Activated CD8-positive, alpha-beta T cell treated with anti-CD3 and anti-CD28 coated beads for 36 hours (primary cell): ENCODE measurements at regions not wholly inside any gene's neighbourhood (a gene's known extent, or its start where the extent isn't known, plus 50 kb on each side); places are given as distances from the start of the nearest gene placed in this dataset.

Experiments
- ATAC-seq: fragments of 200-7000 bp; cut with Tn5 transposase; one replicate; pipeline ENCODE4 v1.10.0; 2021; ENCODE audit warnings: mild to moderate bottlenecking, moderate library complexity
- CTCF ChIA-PET: fragments of 350-600 bp; sonication (Branson Sonifier 250); formaldehyde crosslinking; loops from one replicate; lab custom pipeline; 2021; ENCODE audit warnings: antibody characterized with exemption; lab: Charles Lee
- POLR2A ChIA-PET: fragments of 350-600 bp; sonication (Branson Sonifier 250); formaldehyde crosslinking; loops from one replicate; lab custom pipeline; 2021; ENCODE audit warnings: antibody characterized with exemption; lab: Charles Lee
- DNase-seq: peaks from one replicate; pipeline ENCODE4 v3.0.0-alpha.2; 2020
- H3K27ac Mint-ChIP-seq: one replicate; pipeline ENCODE4 v1.8.0; 2021; ENCODE audit warnings: mild to moderate bottlenecking, mixed read lengths
- H3K27me3 Mint-ChIP-seq: one replicate; pipeline ENCODE4 v1.8.0; 2021; ENCODE audit warnings: mixed read lengths
- H3K36me3 Mint-ChIP-seq: one replicate; pipeline ENCODE4 v1.8.0; 2021; ENCODE audit warnings: low read depth, mixed read lengths
- H3K4me1 Mint-ChIP-seq: one replicate; pipeline ENCODE4 v1.8.0; 2021; ENCODE audit warnings: low read depth, mixed read lengths
- H3K4me3 Mint-ChIP-seq: one replicate; pipeline ENCODE4 v1.8.0; 2021; ENCODE audit warnings: mild to moderate bottlenecking, moderate library complexity, mixed read lengths
- H3K9me3 Mint-ChIP-seq: one replicate; pipeline ENCODE4 v1.8.0; 2021; ENCODE audit warnings: mixed read lengths
- CTCF ChIP-seq: fragments of 200-600 bp; IDR thresholded peaks from one replicate; pipeline ENCODE4 v1.8.0; 2022; ENCODE audit warnings: antibody characterized with exemption, mild to moderate bottlenecking
- intact Hi-C: fragments of 100-400 bp; cut with micrococcal nuclease; formaldehyde crosslinking; loops from one replicate; pipeline ENCODE4 v1.10.0; 2022

GRCh38 chr5:60497706-60498500, 202.1 kb downstream of the DEPDC1B start:
- H3K4me3 Mint-ChIP-seq: no peak overlapping the region
- TF ChIP-seq CTCF: no peak
- intact Hi-C loops: no loop called here
- no peaks in the 10 kb centered on the region for H3K4me1 Mint-ChIP-seq
- ChIA-PET POLR2A (no interaction called here), CTCF (no interaction called here)
- ATAC-seq: no peak
- DNase-seq: no peak
- no peaks in the 10 kb centered on the region for H3K36me3 Mint-ChIP-seq
- no peaks in the 10 kb centered on the region for H3K27me3 Mint-ChIP-seq
- H3K27ac Mint-ChIP-seq: no peak overlapping the region
- no peaks in the 10 kb centered on the region for H3K9me3 Mint-ChIP-seq

GRCh38 chr5:60495644-60496520, 204.1 kb downstream of the DEPDC1B start:
- no peaks in the 10 kb centered on the region for H3K36me3 Mint-ChIP-seq
- CTCF ChIA-PET: no interaction called here
- no peak overlapping the region for H3K27ac Mint-ChIP-seq
- H3K4me1 Mint-ChIP-seq: no peaks in the 10 kb centered on the region
- no peak for DNase-seq
- no peak overlapping the region for H3K4me3 Mint-ChIP-seq
- intact Hi-C loops: no loop called here
- H3K9me3 Mint-ChIP-seq: no peaks in the 10 kb centered on the region
- no peak for TF ChIP-seq CTCF
- no peaks in the 10 kb centered on the region for H3K27me3 Mint-ChIP-seq
- no peak for ATAC-seq
- POLR2A ChIA-PET: no interaction called here

GRCh38 chr5:60494635-60495034, 205.3 kb downstream of the DEPDC1B start:
- POLR2A ChIA-PET: no interaction called here
- Mint-ChIP-seq H3K4me3 (no peak overlapping the region), H3K9me3 (no peaks in the 10 kb centered on the region), H3K27ac (no peak overlapping the region), H3K27me3 (no peaks in the 10 kb centered on the region), H3K4me1 (no peaks in the 10 kb centered on the region), H3K36me3 (no peaks in the 10 kb centered on the region)
- ATAC-seq (no peak), DNase-seq (no peak)
- no peak for TF ChIP-seq CTCF
- intact Hi-C loops: no loop called here
- CTCF ChIA-PET: no interaction called here

- Mint-ChIP-seq H3K36me3 (no peaks in the 10 kb centered on the region), H3K4me1 (no peaks in the 10 kb centered on the region), H3K4me3 (no peak overlapping the region), H3K27me3 (no peaks in the 10 kb centered on the region), H3K27ac (no peak overlapping the region), H3K9me3 (no peaks in the 10 kb centered on the region)
- ChIA-PET CTCF (no interaction called here), POLR2A (no interaction called here)
- TF ChIP-seq CTCF: no peak
- no peak for DNase-seq
- ATAC-seq: no peak
- intact Hi-C loops: no loop called here
Measured at GRCh38 chr5:60494144-60494543, 205.8 kb downstream of the DEPDC1B start.

GRCh38 chr5:60493372-60493771, 206.6 kb downstream of the DEPDC1B start:
- DNase-seq: no peak
- no peak overlapping the region for H3K27ac Mint-ChIP-seq
- no peaks in the 10 kb centered on the region for H3K36me3 Mint-ChIP-seq
- CTCF ChIA-PET: no interaction called here
- ATAC-seq: no peak
- intact Hi-C loops: no loop called here
- TF ChIP-seq CTCF: no peak
- POLR2A ChIA-PET: no interaction called here
- no peaks in the 10 kb centered on the region for H3K27me3 Mint-ChIP-seq
- no peaks in the 10 kb centered on the region for H3K4me1 Mint-ChIP-seq
- H3K4me3 Mint-ChIP-seq: no peak overlapping the region
- H3K9me3 Mint-ChIP-seq: no peaks in the 10 kb centered on the region
